Transverse colon (tissue), 3 donors: ENCODE measurements at regions not wholly inside any gene's neighbourhood (a gene's known extent, or its start where the extent isn't known, plus 50 kb on each side); places are given as distances from the start of the nearest gene placed in this dataset.

ENCODE experiments used
- CTCF ChIP-seq, 5 experiments: fragments of 200-600 bp in 3 of 5; fragments of 450-650 bp in 2 of 5; sonication (generic) in 3 of 5; IDR thresholded peaks; 1 replicate in 2 of 5; 2 replicates in 3 of 5; pipeline ENCODE4 v1.5.1; 2016 to 2017; ENCODE audit warnings: antibody characterized with exemption in 5 of 5, inconsistent platforms in 3 of 5, mild to moderate bottlenecking in 2 of 5, moderate library complexity in 1 of 5
- EP300 ChIP-seq: sonication (generic); formaldehyde crosslinking; IDR thresholded peaks from one replicate; pipeline ENCODE4 v1.6.1; 2017; ENCODE audit warnings: antibody characterized with exemption, low read depth
- POLR2A ChIP-seq: fragments of 450-650 bp; IDR thresholded peaks from one replicate; pipeline ENCODE4 v1.6.1; 2016; ENCODE audit warnings: antibody characterized with exemption, mild to moderate bottlenecking, moderate library complexity

DNA sequence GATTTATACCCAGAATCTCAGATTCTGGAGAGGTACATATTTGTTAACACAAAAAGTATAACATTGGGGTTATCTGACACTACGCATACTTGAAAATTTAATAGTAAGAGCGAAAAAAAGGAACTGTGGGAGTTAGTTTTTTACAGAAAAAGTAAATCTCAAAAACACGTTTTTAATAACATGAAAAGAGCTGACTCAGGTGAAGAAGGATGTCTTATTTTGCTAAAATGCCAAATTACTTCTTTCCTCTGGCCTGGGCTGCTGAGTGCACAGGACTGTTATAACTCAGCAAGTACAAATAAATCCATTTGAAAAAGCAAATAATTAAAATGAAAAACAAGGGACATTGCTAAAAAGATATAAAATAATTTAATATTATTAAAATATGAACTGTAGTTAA is 1322.9 kb downstream of the ARAP2 start:
- no peak for TF ChIP-seq CTCF (IDR thresholded peaks at IDR 0.05)
- no peak for TF ChIP-seq POLR2A
- TF ChIP-seq EP300: no peak
